Trophoblast cell (in vitro differentiated cells and primary cell): ENCODE measurements at regions not wholly inside any gene's neighbourhood (a gene's known extent, or its start where the extent isn't known, plus 50 kb on each side); places are given as distances from the start of the nearest gene placed in this dataset.

Experiments
- DNase-seq, 2 donors: peaks; one replicate each; pipeline ENCODE4 v3.0.0-alpha.2; 2016
- H2AFZ ChIP-seq: 2 replicates; pipeline ENCODE4 v1.6.1; 2013; ENCODE audit warnings: low read length, moderate library complexity, mild to moderate bottlenecking; ENCODE audit not compliant: insufficient read depth, poor library complexity
- H2AK5ac ChIP-seq: 2 replicates; pipeline ENCODE4 v1.6.1; 2013; ENCODE audit warnings: mild to moderate bottlenecking, low read length
- H2BK120ac ChIP-seq: 2 replicates; pipeline ENCODE4 v1.6.1; 2013; ENCODE audit warnings: low read length, mild to moderate bottlenecking, moderate library complexity; ENCODE audit not compliant: insufficient read depth, poor library complexity
- H2BK12ac ChIP-seq: 2 replicates; pipeline ENCODE4 v1.6.1; 2013; ENCODE audit warnings: mild to moderate bottlenecking, low read length, moderate library complexity
- H2BK5ac ChIP-seq: 2 replicates; pipeline ENCODE4 v1.6.1; 2013; ENCODE audit warnings: low read length, low read depth, moderate library complexity, mild to moderate bottlenecking; ENCODE audit not compliant: poor library complexity
- H3K14ac ChIP-seq: 2 replicates; pipeline ENCODE4 v1.6.1; 2013; ENCODE audit warnings: mild to moderate bottlenecking, low read length
- H3K18ac ChIP-seq: 2 replicates; pipeline ENCODE4 v1.6.1; 2013; ENCODE audit warnings: mild to moderate bottlenecking, low read length
- H3K23ac ChIP-seq: 2 replicates; pipeline ENCODE4 v1.6.1; 2013; ENCODE audit warnings: low read length
- H3K27ac ChIP-seq: 2 replicates; pipeline ENCODE4 v1.5.1; 2013; ENCODE audit warnings: low read depth, mild to moderate bottlenecking, inconsistent platforms, low read length, moderate library complexity
- H3K27me3 ChIP-seq: 2 replicates; pipeline ENCODE4 v1.6.1; 2013; ENCODE audit warnings: inconsistent platforms, mild to moderate bottlenecking, low read length, moderate library complexity; ENCODE audit not compliant: insufficient read depth
- H3K36me3 ChIP-seq, 2 experiments: 1 replicate in 1 of 2; 2 replicates in 1 of 2; pipeline ENCODE4 v1.6.1; 2013; ENCODE audit warnings: low read length in 2 of 2, mild to moderate bottlenecking in 2 of 2, moderate library complexity in 1 of 2; ENCODE audit not compliant: insufficient read depth in 2 of 2, control insufficient read depth in 1 of 2
- H3K4ac ChIP-seq: 2 replicates; pipeline ENCODE4 v1.6.1; 2013; ENCODE audit warnings: low read depth, mild to moderate bottlenecking, low read length, moderate library complexity
- H3K4me1 ChIP-seq, 2 experiments: 1 replicate in 1 of 2; 2 replicates in 1 of 2; pipeline ENCODE4 v1.6.1; 2013; ENCODE audit warnings: low read length in 2 of 2, mild to moderate bottlenecking in 2 of 2, moderate library complexity in 1 of 2; ENCODE audit not compliant: insufficient read depth in 2 of 2, control insufficient read depth in 1 of 2
- H3K4me2 ChIP-seq: 2 replicates; pipeline ENCODE4 v1.6.1; 2013; ENCODE audit warnings: inconsistent platforms, mild to moderate bottlenecking, low read length, moderate library complexity
- H3K4me3 ChIP-seq: 2 replicates; pipeline ENCODE4 v1.5.1; 2013; ENCODE audit warnings: mild to moderate bottlenecking, low read depth, low read length, inconsistent platforms
- H3K79me1 ChIP-seq: one replicate; pipeline ENCODE4 v1.6.1; 2013; ENCODE audit warnings: low read length
- H3K79me2 ChIP-seq: 2 replicates; pipeline ENCODE4 v1.6.1; 2013; ENCODE audit warnings: low read length, mild to moderate bottlenecking; ENCODE audit not compliant: control insufficient read depth, insufficient read depth, poor library complexity
- H3K9ac ChIP-seq: 2 replicates; pipeline ENCODE4 v1.6.1; 2013; ENCODE audit warnings: mild to moderate bottlenecking, low read length
- H3K9me3 ChIP-seq: 2 replicates; pipeline ENCODE4 v1.6.1; 2013; ENCODE audit warnings: low read depth, mild to moderate bottlenecking, control low read depth, inconsistent platforms, low read length; ENCODE audit not compliant: insufficient read depth
- H4K12ac ChIP-seq: 2 replicates; pipeline ENCODE4 v1.6.1; 2013; ENCODE audit warnings: low read depth, mild to moderate bottlenecking, low read length, moderate library complexity
- H4K8ac ChIP-seq: 2 replicates; pipeline ENCODE4 v1.6.1; 2013; ENCODE audit warnings: low read depth, mild to moderate bottlenecking, low read length, moderate library complexity
- H4K91ac ChIP-seq: one replicate; pipeline ENCODE4 v1.6.1; 2013; ENCODE audit warnings: low read depth, mild to moderate bottlenecking, low read length, moderate library complexity
- WGBS: extraction: QIAGEN DNeasy Blood & Tissue Kit; methylation state at CpG from one replicate; pipeline ENCODE4 v1.1.7; 2013; ENCODE audit warnings: missing lambda C conversion rate; ENCODE audit not compliant: insufficient read length, insufficient coverage; ENCODE audit errors: extremely low coverage; 5-methylcytosine and 5-hydroxymethylcytosine counted together

GRCh38 chr18:78146136-78147085, 833.2 kb upstream of the SALL3 start:
- Histone ChIP-seq H3K79me1 (no peaks in the 10 kb centered on the region), H3K79me2 (no peaks in the 10 kb centered on the region), H3K27ac (no peak overlapping the region), H3K4me1 (no peaks in the 10 kb centered on the region), H3K27me3 (no peaks in the 10 kb centered on the region), H3K9me3 (peaks cover 2% of the 10 kb centered on the region), H3K4me3 (no peak overlapping the region), H3K4ac (no peak overlapping the region), H2AFZ (no peak overlapping the region), H3K36me3 (no peaks in the 10 kb centered on the region), H4K12ac (no peak overlapping the region), H3K4me2 (no peak overlapping the region), H4K8ac (no peak overlapping the region), H2BK12ac (no peak overlapping the region), H3K14ac (no peak overlapping the region), H3K23ac (no peak overlapping the region), H4K91ac (no peak overlapping the region), H2BK5ac (no peak overlapping the region), H3K9ac (no peak overlapping the region), H2BK120ac (no peak overlapping the region), H3K18ac (no peak overlapping the region), H2AK5ac (no peak overlapping the region)
- WGBS = no CpG with 5 or more reads among the region's 17 CpGs
- no peak for DNase-seq

- H2AFZ ChIP-seq = no peak overlapping the region
- no peak overlapping the region for H3K14ac ChIP-seq
- H3K27me3 ChIP-seq = no peaks in the 10 kb centered on the region
- H3K36me3 ChIP-seq = no peaks in the 10 kb centered on the region
- no CpG with 5 or more reads among the region's 7 CpGs for WGBS
- no peak overlapping the region for H2BK120ac ChIP-seq
- no peak overlapping the region for H4K91ac ChIP-seq
- H2AK5ac ChIP-seq = no peak overlapping the region
- H3K4ac ChIP-seq = no peak overlapping the region
- no peak overlapping the region for H3K9ac ChIP-seq
- no peak overlapping the region for H3K4me2 ChIP-seq
- H3K79me1 ChIP-seq = no peaks in the 10 kb centered on the region
- DNase-seq = no peak
- H2BK5ac ChIP-seq = no peak overlapping the region
- H3K79me2 ChIP-seq = no peaks in the 10 kb centered on the region
- no peaks in the 10 kb centered on the region for H3K4me1 ChIP-seq
- H4K8ac ChIP-seq = no peak overlapping the region
- H3K23ac ChIP-seq = no peak overlapping the region
- H4K12ac ChIP-seq = no peak overlapping the region
- H3K9me3 ChIP-seq = peaks cover 5% of the 10 kb centered on the region
- H3K27ac ChIP-seq = no peak overlapping the region
- H2BK12ac ChIP-seq = no peak overlapping the region
- H3K18ac ChIP-seq = no peak overlapping the region
- H3K4me3 ChIP-seq = no peak overlapping the region
Observed at GRCh38 chr18:78150590-78150989, 829.0 kb upstream of the SALL3 start.

- H3K18ac ChIP-seq = no peak overlapping the region
- no peak overlapping the region for H2BK12ac ChIP-seq
- H3K4me3 ChIP-seq = no peak overlapping the region
- no peak for DNase-seq
- H3K23ac ChIP-seq = no peak overlapping the region
- no peak overlapping the region for H3K27ac ChIP-seq
- H2BK120ac ChIP-seq = no peak overlapping the region
- no peak overlapping the region for H2AK5ac ChIP-seq
- H3K27me3 ChIP-seq = no peaks in the 10 kb centered on the region
- H4K91ac ChIP-seq = no peak overlapping the region
- no peak overlapping the region for H4K12ac ChIP-seq
- no peak overlapping the region for H4K8ac ChIP-seq
- no peaks in the 10 kb centered on the region for H3K36me3 ChIP-seq
- no peak overlapping the region for H3K4ac ChIP-seq
- WGBS = no CpG with 5 or more reads among the region's 9 CpGs
- no peak overlapping the region for H3K14ac ChIP-seq
- no peaks in the 10 kb centered on the region for H3K4me1 ChIP-seq
- no peak overlapping the region for H3K4me2 ChIP-seq
- H2BK5ac ChIP-seq = no peak overlapping the region
- no peaks in the 10 kb centered on the region for H3K79me2 ChIP-seq
- no peak overlapping the region for H2AFZ ChIP-seq
- peaks cover 5% of the 10 kb centered on the region for H3K9me3 ChIP-seq
- H3K79me1 ChIP-seq = no peaks in the 10 kb centered on the region
- H3K9ac ChIP-seq = no peak overlapping the region
Observed at GRCh38 chr18:78151234-78151633, 828.4 kb upstream of the SALL3 start.

- Histone ChIP-seq H4K12ac (no peak overlapping the region), H2BK120ac (no peak overlapping the region), H3K79me1 (no peaks in the 10 kb centered on the region), H3K27ac (no peak overlapping the region), H3K4ac (no peak overlapping the region), H3K23ac (no peak overlapping the region), H3K4me3 (no peak overlapping the region), H3K36me3 (no peaks in the 10 kb centered on the region), H3K4me2 (no peak overlapping the region), H2BK12ac (no peak overlapping the region), H3K27me3 (no peaks in the 10 kb centered on the region), H3K79me2 (no peaks in the 10 kb centered on the region), H3K18ac (no peak overlapping the region), H3K14ac (no peak overlapping the region), H2AK5ac (no peak overlapping the region), H2BK5ac (no peak overlapping the region), H3K9ac (no peak overlapping the region), H3K9me3 (peaks cover 5% of the 10 kb centered on the region), H4K91ac (no peak overlapping the region), H4K8ac (no peak overlapping the region), H2AFZ (no peak overlapping the region), H3K4me1 (no peaks in the 10 kb centered on the region)
- no peak for DNase-seq
- 100% methylated on average over 2 of the region's 17 CpGs for WGBS
Observed at GRCh38 chr18:78151948-78152725, 827.5 kb upstream of the SALL3 start.
